ENCODE measurements at regions not wholly inside any gene's neighbourhood (a gene's known extent, or its start where the extent isn't known, plus 50 kb on each side); places are given as distances from the start of the nearest gene placed in this dataset.

DNA sequence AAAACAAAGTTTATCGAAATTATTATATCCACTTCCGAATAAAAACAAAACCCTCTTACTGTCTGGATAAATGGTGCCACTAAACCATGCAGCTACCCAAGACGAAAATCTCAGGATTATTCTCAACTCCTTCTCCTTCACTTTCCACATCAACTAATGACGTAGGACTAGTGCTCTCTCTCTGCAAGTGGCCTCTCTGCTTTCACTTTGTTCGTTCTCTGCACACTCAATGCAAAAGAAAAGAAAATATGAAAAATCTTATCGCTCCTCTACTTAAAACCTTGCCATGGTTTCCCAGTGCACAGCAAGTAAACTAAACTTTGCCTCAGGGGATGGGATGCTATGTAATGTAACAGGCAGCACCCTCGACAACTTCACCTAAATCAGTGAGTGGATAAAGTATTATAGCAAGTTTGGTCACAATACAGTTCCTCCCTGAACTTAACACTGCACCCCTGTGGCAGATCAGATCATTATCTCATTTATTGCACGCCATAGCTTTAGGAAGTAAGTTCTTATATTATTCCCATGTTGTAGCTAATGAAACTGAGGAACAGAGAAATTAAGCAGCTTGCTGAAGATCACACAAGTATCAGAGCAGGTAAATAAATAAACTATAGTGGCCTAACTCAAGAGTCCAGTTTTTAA is 262.7 kb upstream of the GADL1 start:
- DNase-seq = no peak

DNA sequence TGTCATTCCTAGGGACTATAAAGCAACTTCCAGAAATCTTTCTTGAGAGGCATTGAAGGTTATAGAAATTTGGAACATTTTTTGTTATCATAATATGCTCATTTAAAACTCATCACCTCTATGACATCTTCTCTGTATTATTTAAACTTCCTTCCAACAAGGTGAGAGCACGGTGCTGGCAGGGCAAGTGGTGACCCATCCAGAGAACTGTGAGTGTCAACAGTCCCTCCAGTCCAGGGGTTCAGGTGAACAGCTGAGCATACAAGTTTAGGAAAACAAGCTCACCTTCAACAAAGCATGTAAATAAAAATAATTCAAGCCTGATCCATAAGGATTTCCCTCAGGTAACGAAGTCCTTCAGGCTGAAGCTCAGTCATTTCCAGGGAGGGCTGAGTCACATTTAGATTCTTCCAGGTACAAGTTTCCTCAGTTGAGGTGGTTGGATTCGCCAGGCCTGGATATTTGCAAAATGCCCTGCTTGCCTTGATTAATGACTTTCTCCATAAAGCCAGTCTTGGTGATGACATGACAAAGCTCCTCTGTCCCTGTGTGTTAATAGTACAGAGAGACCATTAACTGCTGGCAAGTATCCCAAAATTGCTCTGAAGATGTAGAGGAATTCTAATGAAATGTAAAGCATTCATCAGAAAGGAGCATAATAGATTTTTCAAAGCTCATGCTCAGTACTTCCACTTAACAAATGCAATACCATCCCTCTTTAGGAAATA is 263.6 kb upstream of the GADL1 start:
- no peak for DNase-seq

DNA sequence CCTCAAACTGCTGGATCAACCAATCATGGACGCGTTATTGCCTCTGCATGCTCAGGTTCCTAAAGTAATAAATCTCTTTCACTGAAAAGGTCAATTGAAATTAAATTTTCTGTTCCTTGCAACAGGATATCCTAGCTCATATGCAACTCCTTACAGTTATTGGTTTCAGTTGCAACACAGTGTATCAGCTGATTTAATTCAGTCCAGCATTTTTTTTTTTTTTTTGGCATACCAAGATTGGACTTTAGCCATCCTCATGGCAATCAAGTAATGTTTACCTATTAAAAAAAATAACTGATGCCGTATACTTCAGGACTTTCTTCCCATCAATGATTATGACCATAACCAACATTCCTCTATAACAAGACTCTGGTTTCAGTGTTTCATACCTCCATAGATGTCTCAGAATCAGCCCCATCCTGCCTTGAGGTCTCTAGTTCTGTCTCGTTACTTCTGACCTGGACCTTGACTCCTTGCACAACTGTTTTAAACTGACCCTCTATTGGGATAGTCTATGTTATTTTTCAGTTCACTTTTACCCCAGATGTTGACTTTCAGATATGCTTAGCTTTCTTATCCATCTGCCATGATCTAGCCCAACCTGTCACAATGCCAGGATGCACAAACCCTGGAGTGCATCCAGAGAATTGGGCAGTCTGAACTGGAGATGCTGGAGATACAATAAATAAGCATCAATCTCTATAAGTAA is 265.0 kb upstream of the GADL1 start:
- DNase-seq = no peak

DNA sequence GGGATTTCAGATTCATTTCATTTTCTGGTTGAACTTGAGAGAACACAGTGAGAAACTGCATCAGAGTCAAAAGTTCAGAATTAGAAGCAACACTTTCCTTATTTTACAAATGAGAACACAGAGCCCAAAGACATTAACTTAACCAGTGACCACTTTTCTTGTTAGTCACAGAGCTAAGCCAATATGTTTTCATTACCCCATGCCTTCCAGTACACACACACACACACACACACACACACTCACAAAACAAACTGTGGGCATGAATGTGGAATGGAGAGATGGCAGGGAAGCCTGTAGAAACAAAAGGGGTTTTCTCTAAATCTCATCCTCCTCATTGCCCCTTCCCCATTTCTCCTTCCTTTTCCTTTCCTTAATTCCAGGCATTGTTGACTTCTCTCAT is 267.4 kb upstream of the GADL1 start:
- no peak for DNase-seq

GRCh38 chr3:31164381-31164780 is 269.9 kb upstream of the GADL1 start:
- DNase-seq = no peak

DNA sequence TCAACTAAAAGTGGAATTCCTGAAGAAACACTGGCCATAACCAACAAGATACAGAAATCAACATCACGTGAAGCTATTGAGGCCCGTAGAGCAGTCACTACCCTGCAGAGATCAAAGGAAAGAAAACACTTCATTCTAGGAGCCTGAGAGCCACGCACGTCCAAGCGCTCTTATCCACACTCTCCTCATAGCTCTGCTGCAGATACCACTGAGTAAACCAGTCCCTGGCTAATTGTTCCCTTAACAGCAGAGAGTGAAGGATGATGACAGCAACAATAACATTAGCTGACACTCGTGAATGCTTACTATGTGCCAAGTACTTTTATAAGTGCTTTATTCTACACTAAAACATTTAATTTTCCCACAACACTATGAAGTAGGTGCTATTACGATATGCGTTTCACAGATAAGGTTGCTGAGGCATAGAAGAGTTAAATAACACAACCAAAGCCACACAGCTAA is 271.0 kb upstream of the GADL1 start:
- DNase-seq = no peak

DNA sequence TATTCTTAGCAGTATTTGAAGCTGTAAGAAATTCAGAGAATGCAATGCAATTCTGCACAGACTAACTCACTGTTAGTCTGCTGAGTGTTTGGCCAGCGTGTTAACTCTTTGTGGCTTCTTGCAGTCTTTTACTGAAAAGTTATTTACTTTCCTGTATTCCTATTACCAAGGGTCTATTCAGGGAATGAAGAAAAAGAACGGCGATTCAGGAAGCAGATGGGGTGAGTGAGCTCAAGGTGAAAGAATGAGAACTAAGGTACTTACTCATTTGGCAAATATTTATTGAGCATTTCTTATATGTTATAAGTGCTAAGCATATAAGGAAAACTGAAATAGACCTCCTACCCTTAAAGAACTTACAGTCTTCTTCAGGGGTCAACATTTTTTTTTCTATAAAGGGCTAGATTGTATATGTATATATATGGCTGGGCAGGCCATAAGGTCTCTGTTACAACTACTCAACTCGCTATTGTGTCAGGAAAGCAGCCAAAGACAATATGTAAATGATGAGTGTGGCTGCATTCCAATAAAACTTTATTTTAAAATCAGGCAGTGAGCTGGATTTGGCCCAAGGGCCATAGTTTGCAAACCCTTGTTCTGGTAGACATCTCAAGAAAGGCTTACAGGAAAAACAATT is 271.9 kb upstream of the GADL1 start:
- DNase-seq = no peak

DNA sequence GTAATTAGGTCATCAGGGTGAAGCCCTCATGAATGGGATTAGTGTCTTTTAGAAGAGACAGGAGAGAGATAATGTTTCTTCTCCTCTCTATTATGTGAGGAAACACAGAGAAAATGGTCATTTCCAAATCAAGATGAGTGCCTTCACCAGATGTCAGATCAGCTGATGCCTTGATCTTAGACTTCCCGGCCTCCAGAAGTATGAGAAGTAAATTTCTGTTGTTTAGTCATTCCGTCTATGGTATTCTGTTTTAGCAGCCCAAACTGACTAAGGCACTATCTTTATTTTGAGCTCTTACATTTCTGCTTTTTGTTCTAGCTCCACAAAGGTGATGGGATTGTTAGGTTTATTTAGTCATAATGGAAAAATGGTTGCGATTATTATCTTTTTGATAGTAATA is 273.2 kb upstream of the GADL1 start:
- no peak for DNase-seq

DNA sequence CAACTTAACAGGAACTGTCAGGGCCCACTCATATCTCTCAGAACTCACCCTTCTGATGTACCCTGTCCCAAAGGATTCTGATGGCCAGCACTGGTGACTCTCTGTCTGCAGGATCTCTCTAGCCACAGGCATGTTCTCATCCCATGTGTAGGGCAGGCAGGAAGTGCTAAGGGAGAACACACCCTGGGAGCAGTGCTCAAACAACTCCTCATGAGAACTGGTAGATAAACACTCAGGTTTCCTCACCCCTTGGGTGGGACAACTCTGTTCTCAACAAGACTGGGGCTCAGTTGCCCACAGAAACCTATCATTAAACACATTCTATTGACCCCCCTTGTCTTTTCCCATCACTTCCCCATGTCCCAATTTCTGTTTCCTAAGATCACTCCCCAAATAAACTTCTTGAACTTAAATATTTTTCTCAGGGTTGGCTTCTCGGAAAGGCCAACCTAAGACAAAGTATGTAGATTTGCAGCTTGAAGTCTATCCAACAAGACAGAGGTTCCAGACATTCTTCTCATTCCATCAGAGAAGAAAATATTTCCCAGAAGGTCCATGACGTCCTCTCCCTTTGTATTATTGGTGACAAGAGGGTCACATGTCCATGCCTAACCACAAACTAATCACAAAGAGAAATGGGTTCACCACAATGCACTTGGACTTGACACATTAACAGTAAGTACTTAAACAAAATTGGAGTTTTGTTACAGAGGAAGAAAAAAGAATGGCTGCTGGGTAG is 276.6 kb upstream of the GADL1 start:
- no peak for DNase-seq

DNA sequence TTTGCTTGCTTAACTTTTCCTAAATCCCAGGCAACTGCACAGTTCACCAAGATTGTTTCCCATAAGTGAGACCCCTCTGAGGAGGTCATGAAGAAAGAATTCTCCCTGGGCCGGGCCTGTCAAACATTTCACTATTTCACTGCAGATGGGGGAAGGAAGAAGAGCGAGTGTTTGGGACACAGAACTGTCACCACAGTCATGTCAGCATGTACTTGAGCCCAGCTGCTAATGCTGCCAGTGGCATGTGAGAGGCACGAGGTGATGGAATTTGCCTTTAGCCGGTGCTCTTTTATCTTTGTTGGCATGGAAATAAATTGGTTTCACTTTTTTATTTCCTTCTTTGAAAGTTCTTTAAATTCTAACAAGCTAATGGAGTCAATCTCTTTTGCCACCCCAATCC is 277.9 kb upstream of the GADL1 start:
- no peak for DNase-seq

DNA sequence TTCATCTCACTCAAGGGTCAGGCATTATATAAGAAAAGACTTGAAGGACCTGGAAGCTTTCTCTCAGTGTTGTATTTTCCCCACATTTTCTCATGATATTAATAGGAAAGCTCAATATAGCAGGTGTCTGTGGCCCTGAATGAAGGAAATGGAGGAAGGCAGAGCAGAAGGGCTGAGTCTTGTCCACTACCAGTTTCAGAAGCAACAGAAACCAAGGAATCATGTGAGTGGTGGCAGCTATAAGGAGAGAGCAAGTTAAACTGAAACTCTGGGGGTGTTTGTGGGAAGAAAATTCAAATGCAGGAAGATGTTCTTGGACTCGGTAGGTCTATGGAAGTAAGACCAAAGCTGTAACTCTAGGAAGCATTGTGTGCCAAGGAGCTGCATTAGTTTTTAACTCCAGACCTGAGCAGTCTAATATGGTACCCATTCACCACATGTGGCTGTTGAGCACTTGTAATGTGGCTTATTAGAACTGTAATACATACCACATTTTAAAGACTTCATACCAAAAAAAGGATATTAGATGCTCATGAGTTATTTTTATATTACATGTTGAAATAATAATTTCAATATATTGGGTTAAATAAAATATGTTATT is 278.8 kb upstream of the GADL1 start:
- DNase-seq = no peak

DNA sequence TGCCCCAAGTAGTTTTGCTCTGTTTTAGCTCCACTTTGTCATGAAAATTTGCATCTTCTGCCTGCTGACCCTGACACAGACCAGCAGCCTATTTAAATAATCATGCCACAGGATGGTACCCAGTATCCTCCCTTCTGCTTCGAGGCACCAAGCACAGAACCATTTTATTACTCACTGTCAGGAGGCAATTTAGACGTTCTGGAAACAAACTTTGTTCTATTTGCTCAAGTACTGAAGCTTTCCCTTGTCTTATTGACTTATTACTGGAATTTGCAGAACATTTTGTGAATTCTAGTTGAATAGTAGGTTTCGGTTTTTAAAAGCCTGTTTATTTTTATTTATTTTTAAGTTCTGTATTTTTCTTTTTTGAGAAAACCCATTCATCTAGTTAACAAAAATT is 279.6 kb upstream of the GADL1 start:
- no peak for DNase-seq

DNA sequence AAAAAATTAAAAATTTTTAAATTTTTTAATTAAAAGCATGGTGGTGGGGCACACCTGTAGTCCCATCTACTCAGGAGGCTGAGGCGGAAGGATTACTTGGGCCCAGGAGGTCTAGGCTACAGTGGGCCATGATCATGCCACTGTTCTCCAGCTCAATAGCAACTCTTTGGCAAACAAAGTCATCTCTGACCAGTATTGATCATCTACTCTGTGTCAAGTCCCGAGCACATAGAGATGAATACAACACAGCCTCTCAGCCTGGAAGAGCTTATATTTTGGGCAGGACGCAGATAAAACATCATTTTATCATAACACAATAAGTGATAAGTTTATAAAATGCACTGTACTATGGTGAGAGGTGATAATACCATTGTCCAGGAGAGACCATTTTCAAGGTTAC is 281.6 kb upstream of the GADL1 start:
- DNase-seq = no peak

GRCh38 chr3:31178467-31178866 is 284.0 kb upstream of the GADL1 start:
- no peak for DNase-seq

DNA sequence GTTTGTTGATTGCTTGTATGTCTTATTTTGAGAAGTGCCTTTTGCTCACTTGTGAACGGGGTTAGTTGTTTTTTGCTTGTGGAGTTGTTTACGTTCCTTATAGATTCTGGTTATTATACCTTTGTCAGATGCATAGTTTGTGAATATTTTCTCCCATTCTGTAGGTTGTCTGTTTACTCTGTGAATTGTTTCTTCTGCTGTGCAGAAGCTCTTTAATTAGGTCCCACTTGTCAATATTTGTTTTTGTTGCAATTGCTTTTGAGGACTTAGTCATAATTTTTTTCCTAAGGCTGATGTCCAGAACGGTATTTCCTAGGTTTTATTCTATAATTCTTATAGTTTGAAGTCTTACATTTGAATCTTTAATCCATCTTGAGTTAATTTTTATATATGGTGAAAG is 285.3 kb upstream of the GADL1 start:
- no peak for DNase-seq

- DNase-seq = no peak
Measured at GRCh38 chr3:31180274-31180673, 285.8 kb upstream of the GADL1 start.

DNA sequence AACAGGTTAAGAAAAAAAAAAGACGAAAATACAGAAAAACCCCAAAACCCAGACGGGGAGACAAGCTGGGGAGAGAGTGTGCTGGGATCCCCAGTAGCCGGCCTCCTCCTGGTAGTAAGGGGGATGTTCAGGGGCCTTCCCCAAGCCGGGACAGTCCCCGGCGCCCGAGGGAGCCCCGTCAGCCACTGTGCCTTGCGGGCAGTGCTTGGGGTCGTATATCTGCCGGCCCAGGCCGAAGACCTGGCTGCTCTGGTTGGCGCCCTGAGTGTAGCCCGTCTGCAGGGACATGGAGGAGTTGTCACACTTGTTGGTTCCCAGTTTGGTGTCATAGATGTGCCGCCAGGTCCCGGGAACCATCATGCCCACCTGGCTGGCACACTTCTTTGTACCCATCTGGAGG is 287.2 kb upstream of the GADL1 start:
- DNase-seq = no peak

GRCh38 chr3:31182661-31183060 is 288.2 kb upstream of the GADL1 start:
- DNase-seq = no peak

- DNase-seq = no peak
Measured at GRCh38 chr3:31184261-31185061, 290.0 kb upstream of the GADL1 start.

GRCh38 chr3:31185062-31185357 is 290.5 kb upstream of the GADL1 start:
- no peak for DNase-seq

DNA sequence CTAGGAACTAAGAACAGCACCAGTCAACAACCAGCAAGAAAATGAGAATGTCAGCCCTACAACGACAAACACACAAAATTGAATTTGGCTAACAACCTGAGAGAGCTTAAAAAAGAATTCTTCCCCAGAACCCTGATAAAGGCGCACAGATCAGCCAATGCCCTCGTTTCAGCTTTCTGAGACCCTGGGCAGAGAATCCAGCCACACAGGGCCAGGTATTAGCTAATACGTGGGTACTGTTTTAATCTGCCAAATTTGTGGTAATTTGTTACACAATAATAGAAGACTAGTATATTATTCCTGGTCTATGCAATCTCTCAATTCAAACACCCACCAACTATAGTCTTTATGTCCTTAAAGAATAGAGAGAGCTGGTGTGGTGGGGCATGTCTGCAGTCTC is 291.6 kb upstream of the GADL1 start:
- DNase-seq = no peak

GRCh38 chr3:31187380-31187779 is 292.9 kb upstream of the GADL1 start:
- no peak for DNase-seq

All from activated CD8-positive, alpha-beta memory T cell treated with anti-CD3 and anti-CD28 coated beads for 24 hours (primary cell).